Common myeloid progenitor, CD34-positive (primary cell): ENCODE measurements at regions not wholly inside any gene's neighbourhood (a gene's known extent, or its start where the extent isn't known, plus 50 kb on each side); places are given as distances from the start of the nearest gene placed in this dataset.

ENCODE experiments used
- CTCF ChIA-PET: fragments of 350-600 bp; sonication (Branson Sonifier 250); formaldehyde crosslinking; loops from one replicate; lab custom pipeline; 2021; ENCODE audit warnings: antibody characterized with exemption; lab: Charles Lee
- POLR2A ChIA-PET: fragments of 350-600 bp; sonication (Branson Sonifier 250); formaldehyde crosslinking; loops from one replicate; lab custom pipeline; 2021; ENCODE audit warnings: antibody characterized with exemption; lab: Charles Lee
- DNase-seq, 3 donors: peaks; one replicate each; pipeline versions ENCODE4 v3.0.0 to v3.0.0-alpha.2; 2013
- H3K27ac ChIP-seq, 2 experiments: 1 replicate in 1 of 2; 2 replicates in 1 of 2; pipeline ENCODE4 v1.7.0; 2013; ENCODE audit warnings: inconsistent platforms in 2 of 2, low read length in 2 of 2, mild to moderate bottlenecking in 2 of 2, low read depth in 1 of 2, moderate library complexity in 1 of 2; ENCODE audit not compliant: severe bottlenecking in 2 of 2, insufficient read depth in 1 of 2, poor library complexity in 1 of 2
- H3K27me3 ChIP-seq, 5 experiments: replicated peaks in 2 of 5; 1 replicate in 3 of 5; 2 replicates in 2 of 5; pipeline versions ENCODE4 v1.6.1 to v1.7.0; 2013; ENCODE audit warnings: low read length in 4 of 5, mild to moderate bottlenecking in 2 of 5, moderate library complexity in 2 of 5, inconsistent platforms in 1 of 5; ENCODE audit not compliant: insufficient read depth in 5 of 5, control insufficient read depth in 4 of 5
- H3K36me3 ChIP-seq, 4 experiments: 1 replicate in 2 of 4; 2 replicates in 2 of 4; pipeline versions ENCODE4 v1.6.1 to v1.7.0; 2013; ENCODE audit warnings: low read length in 3 of 4, control low read depth in 1 of 4, mild to moderate bottlenecking in 1 of 4; ENCODE audit not compliant: control insufficient read depth in 4 of 4, insufficient read depth in 4 of 4
- H3K4me1 ChIP-seq, 4 experiments: 1 replicate in 3 of 4; 2 replicates in 1 of 4; pipeline versions ENCODE4 v1.6.1 to v1.7.1; 2013; ENCODE audit warnings: low read length in 3 of 4, mild to moderate bottlenecking in 3 of 4, control low read depth in 1 of 4, inconsistent platforms in 1 of 4, moderate library complexity in 1 of 4; ENCODE audit not compliant: control insufficient read depth in 4 of 4, insufficient read depth in 4 of 4; ENCODE audit errors: control extremely low read depth in 1 of 4
- H3K4me3 ChIP-seq, 7 experiments: 1 replicate in 4 of 7; 2 replicates in 3 of 7; pipeline versions ENCODE4 v1.5.1 to v1.7.0; 2013; ENCODE audit warnings: mild to moderate bottlenecking in 7 of 7, low read length in 6 of 7, moderate library complexity in 6 of 7, inconsistent platforms in 2 of 7, low read depth in 2 of 7, control low read depth in 1 of 7; ENCODE audit not compliant: insufficient read depth in 4 of 7, control insufficient read depth in 1 of 7; ENCODE audit errors: extremely low read depth in 1 of 7
- H3K9me3 ChIP-seq, 5 experiments: 1 replicate in 4 of 5; 2 replicates in 1 of 5; pipeline versions ENCODE4 v1.6.1 to v1.7.1; 2013; ENCODE audit warnings: low read length in 4 of 5, mild to moderate bottlenecking in 2 of 5, inconsistent platforms in 1 of 5, low read depth in 1 of 5, moderate library complexity in 1 of 5; ENCODE audit not compliant: control insufficient read depth in 4 of 5, insufficient read depth in 2 of 5; ENCODE audit errors: control extremely low read depth in 1 of 5
- WGBS: methylation state at CpG from one replicate; pipeline ENCODE4 v1.1.5; 2013; ENCODE audit not compliant: insufficient coverage; 5-methylcytosine and 5-hydroxymethylcytosine counted together

- no peaks in the 10 kb centered on the region for H3K27me3 ChIP-seq
- peaks cover 0 to 19% (median 13%) of the 10 kb centered on the region in 4 experiments for H3K4me1 ChIP-seq
- H3K9me3 ChIP-seq = peaks cover 0 to 6% (median 4%) of the 10 kb centered on the region in 5 experiments
- ChIA-PET POLR2A (no interaction called here), CTCF (interaction anchor here (1.3 kb wide), 1 partner anchor 11 kb away, joined by 3 read pairs; no protein-coding TSS in a partner anchor)
- no peak for DNase-seq
- no peak overlapping the region for H3K4me3 ChIP-seq
- H3K27ac ChIP-seq = no peak overlapping the region
- WGBS = 85% methylated on average over 4 of the region's 6 CpGs
- no peaks in the 10 kb centered on the region for H3K36me3 ChIP-seq
Observed at GRCh38 chr10:3971713-3972112, 186.7 kb upstream of the KLF6 start.

DNA sequence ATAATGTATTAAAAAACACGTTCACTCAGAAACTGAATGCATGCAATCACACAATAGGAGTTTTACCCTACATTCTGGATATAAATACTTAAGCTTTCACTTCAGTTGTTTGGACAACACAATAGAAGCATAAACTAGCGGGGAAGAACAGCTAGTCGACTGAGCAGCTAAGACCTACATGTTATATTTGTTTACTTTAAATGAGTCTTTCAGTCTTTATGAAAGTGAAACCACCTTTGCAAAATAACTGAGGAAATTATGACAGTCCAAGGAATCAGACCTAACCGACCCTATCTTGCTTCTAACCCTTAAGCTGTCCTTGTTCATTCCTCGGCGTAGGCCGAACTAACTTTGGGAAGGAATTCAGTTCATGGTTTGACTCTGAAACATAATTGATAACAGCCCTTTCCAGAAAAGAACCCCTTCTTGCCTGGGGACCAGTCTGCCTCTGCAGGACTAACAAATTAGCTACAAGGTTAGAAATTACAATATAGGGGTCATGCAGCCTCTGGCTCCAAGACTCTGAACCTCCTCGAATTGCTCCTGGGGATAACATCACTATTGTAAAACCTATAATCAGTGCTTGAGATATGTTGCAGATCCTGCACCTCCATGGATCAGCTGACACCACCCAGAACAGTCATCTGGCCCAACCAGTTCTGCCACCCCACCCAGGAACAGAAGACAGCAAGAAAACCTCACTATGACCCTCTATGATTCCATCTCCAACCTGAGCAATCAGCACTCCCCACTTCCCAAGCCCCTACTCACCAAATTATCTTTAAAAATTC lies 185.1 kb upstream of the KLF6 start:
- CTCF ChIA-PET = no interaction called here
- Histone ChIP-seq H3K27ac (no peak overlapping the region), H3K27me3 (no peaks in the 10 kb centered on the region), H3K9me3 (peaks cover 0 to 2% (median 0%) of the 10 kb centered on the region in 5 experiments), H3K36me3 (no peaks in the 10 kb centered on the region), H3K4me1 (peaks cover 0 to 19% (median 13%) of the 10 kb centered on the region in 4 experiments), H3K4me3 (no peak overlapping the region)
- POLR2A ChIA-PET = no interaction called here
- WGBS = 95% methylated on average over 4 of the region's 8 CpGs
- no peak for DNase-seq

DNA sequence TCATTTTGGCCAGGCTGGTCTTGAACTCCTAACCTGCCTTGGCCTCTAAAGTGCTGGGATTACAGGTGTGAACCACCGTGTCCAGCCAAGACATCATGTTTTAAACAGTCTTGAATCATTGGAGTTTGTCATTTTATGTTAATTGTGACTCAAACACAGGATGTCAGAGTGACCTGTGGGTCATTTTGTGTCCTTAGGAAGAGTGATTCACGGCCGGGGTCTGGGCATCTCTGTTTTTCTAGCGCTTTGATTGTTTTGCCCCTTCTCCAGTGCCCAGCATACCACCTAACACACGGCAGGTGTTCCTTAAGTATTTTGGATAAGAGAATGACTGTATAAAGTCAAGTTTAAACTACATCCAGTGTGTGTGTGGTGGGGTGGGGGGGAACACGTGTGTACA lies 183.7 kb upstream of the KLF6 start:
- peaks cover 0 to 19% (median 13%) of the 10 kb centered on the region in 4 experiments for H3K4me1 ChIP-seq
- DNase-seq = no peak
- no peaks in the 10 kb centered on the region for H3K36me3 ChIP-seq
- ChIA-PET CTCF (no interaction called here), POLR2A (no interaction called here)
- no peak overlapping the region for H3K27ac ChIP-seq
- H3K9me3 ChIP-seq = no peaks in the 10 kb centered on the region
- H3K4me3 ChIP-seq = no peak overlapping the region
- WGBS = 100% methylated on average over 4 of the region's 6 CpGs
- no peaks in the 10 kb centered on the region for H3K27me3 ChIP-seq

DNA sequence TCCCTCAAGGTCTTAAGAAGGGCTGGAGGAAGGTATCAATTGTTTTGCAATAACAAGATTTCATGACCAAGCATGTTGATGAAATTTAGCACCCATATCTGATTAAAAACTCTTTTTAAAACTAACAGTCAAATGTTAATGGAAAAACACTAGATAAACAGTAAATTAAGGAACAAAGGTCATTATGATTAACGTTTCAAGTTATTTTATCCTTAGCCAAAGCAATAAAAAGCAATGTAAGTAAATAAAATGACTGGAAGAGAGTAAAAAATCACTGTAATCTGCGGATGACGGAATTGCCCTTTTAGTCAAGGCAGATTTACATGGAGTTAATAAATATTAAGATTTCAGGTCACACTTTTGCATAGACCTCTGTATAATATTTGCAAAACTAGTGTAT lies 179.5 kb upstream of the KLF6 start:
- Histone ChIP-seq H3K4me1 (peaks cover 0 to 5% (median 3%) of the 10 kb centered on the region in 4 experiments), H3K36me3 (no peaks in the 10 kb centered on the region), H3K4me3 (no peak overlapping the region), H3K9me3 (no peaks in the 10 kb centered on the region), H3K27me3 (no peaks in the 10 kb centered on the region), H3K27ac (no peak overlapping the region)
- POLR2A ChIA-PET = no interaction called here
- no peak for DNase-seq
- CTCF ChIA-PET = no interaction called here
- WGBS = no CpG with 5 or more reads among the region's 3 CpGs

- Histone ChIP-seq H3K4me1 (peaks cover 0 to 5% (median 3%) of the 10 kb centered on the region in 4 experiments), H3K27ac (no peak overlapping the region), H3K9me3 (no peaks in the 10 kb centered on the region), H3K27me3 (no peaks in the 10 kb centered on the region), H3K36me3 (no peaks in the 10 kb centered on the region), H3K4me3 (no peak overlapping the region)
- CTCF ChIA-PET = interaction anchor here (0.8 kb wide), 1 partner anchor 1638 kb away, joined by 3 read pairs; no protein-coding TSS in a partner anchor
- WGBS = 55% methylated on average over 4 of the region's 4 CpGs
- POLR2A ChIA-PET = no interaction called here
- no peak for DNase-seq
Observed at GRCh38 chr10:3963191-3963673, 178.2 kb upstream of the KLF6 start.

DNA sequence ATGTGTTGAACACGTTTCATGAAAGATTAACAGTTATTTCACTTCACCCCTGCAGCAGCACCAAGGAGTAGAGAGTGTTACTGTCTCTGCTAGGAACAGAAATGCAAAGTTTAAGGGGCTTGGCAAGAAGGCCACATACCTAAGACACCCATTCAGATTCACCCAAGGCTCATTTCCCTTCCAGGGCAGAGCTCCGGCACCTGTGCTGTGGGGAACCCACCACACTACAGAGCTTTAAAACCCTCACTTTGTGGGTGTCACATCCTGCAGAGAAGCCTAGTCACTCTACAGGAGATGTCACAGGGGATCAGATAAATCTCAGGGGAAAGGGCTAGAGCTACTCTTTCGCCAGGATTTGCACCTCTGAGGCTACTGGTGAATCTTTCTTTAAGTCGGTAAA lies 176.1 kb upstream of the KLF6 start:
- ChIA-PET CTCF (interaction anchor here (1.1 to 1.2 kb wide), 2 partner anchors 11 kb away, joined by 3 read pairs; no protein-coding TSS in a partner anchor), POLR2A (no interaction called here)
- Histone ChIP-seq H3K4me3 (no peak overlapping the region), H3K9me3 (no peaks in the 10 kb centered on the region), H3K27ac (no peak overlapping the region), H3K27me3 (no peaks in the 10 kb centered on the region), H3K4me1 (peaks cover 0 to 5% (median 3%) of the 10 kb centered on the region in 4 experiments), H3K36me3 (no peaks in the 10 kb centered on the region)
- WGBS = 69% methylated on average over 3 of the region's 4 CpGs
- peak in 2 of 3 donors; percentile 72 to 74 for DNase-seq

GRCh38 chr10:3960496-3960895 lies 175.5 kb upstream of the KLF6 start:
- DNase-seq = no peak
- Histone ChIP-seq H3K36me3 (no peaks in the 10 kb centered on the region), H3K4me1 (peaks cover 0 to 5% (median 3%) of the 10 kb centered on the region in 4 experiments), H3K27ac (no peak overlapping the region), H3K27me3 (no peaks in the 10 kb centered on the region), H3K4me3 (no peak overlapping the region), H3K9me3 (no peaks in the 10 kb centered on the region)
- POLR2A ChIA-PET = no interaction called here
- 100% methylated on average over 5 of the region's 5 CpGs for WGBS
- CTCF ChIA-PET = interaction anchor here (1.1 to 1.2 kb wide), 2 partner anchors 11 to 12 kb away, joined by 3 read pairs; no protein-coding TSS in a partner anchor
